ENCODE measurements at regions not wholly inside any gene's neighbourhood (a gene's known extent, or its start where the extent isn't known, plus 50 kb on each side); places are given as distances from the start of the nearest gene placed in this dataset.

GRCh38 chr9:28720746-28721145, 1147.5 kb upstream of the C9orf72 start:
- H3K4me3 ChIP-seq: no peak overlapping the region
- DNase-seq (ENCODE audit: extremely low read depth in 1 of 4, low spot score in 3 of 4): no peak
- no peaks in the 10 kb centered on the region for H3K79me2 ChIP-seq (ENCODE audit: control insufficient read depth, insufficient read depth, low read length)
- CTCF ChIA-PET (ENCODE audit: low intra/inter-chr PET ratio): no interaction called here
- H3K9me3 ChIP-seq (replicated peaks; ENCODE audit: control insufficient read depth, insufficient read depth, low read depth, low read length): no peaks in the 10 kb centered on the region
- in situ Hi-C loops (cut with MboI): no loop called here
- no peaks in the 10 kb centered on the region for H3K4me1 ChIP-seq (replicated peaks in 1 of 2; ENCODE audit: control insufficient read depth in 2 of 2, insufficient read depth in 2 of 2, low read length in 2 of 2)
- intact Hi-C loops (cut with micrococcal nuclease): no loop called here
- no peaks in the 10 kb centered on the region for H3K9me1 ChIP-seq (ENCODE audit: control insufficient read depth, insufficient read depth, low read length)
- no peak overlapping the region for H3K9ac ChIP-seq (ENCODE audit: insufficient read depth in 1 of 2, low read depth in 2 of 2, low read length in 2 of 2)
- H3K4me2 ChIP-seq (ENCODE audit: insufficient read depth, low read length): no peak overlapping the region
- FAIRE-seq: no peak
- H2AFZ ChIP-seq (ENCODE audit: low read depth, low read length): no peak overlapping the region
- no peaks in the 10 kb centered on the region for H3K36me3 ChIP-seq (ENCODE audit: control insufficient read depth, insufficient read depth, low read length)
- ATAC-seq: no peak
- H3K27me3 ChIP-seq (ENCODE audit: control insufficient read depth in 2 of 2, insufficient read depth in 2 of 2, low read length in 2 of 2): no peaks in the 10 kb centered on the region
- POLR2A ChIA-PET: no interaction called here
- no TSS peak for BruUV-seq (replicated peaks)
- H3K27ac ChIP-seq (ENCODE audit: extremely low read depth, low read depth, low read length): no peak overlapping the region
- no peaks in the 10 kb centered on the region for H4K20me1 ChIP-seq (replicated peaks; ENCODE audit: control insufficient read depth, insufficient read depth, low read length)
- WGBS (ENCODE audit: insufficient coverage, low coverage, missing lambda C conversion rate): no CpG with 5 or more reads among the region's 1 CpG
- TF ChIP-seq ZNF780A (CRISPR knock-in tag; IDR thresholded peaks at IDR 0.05) (no peak), ZNF518B (CRISPR knock-in tag; IDR thresholded peaks at IDR 0.05) (no peak), SIN3A (IDR thresholded peaks at IDR 0.05; ENCODE audit: borderline replicate concordance in 2 of 2, control insufficient read depth in 1 of 2, low read depth in 2 of 2, low read length in 2 of 2) (no peak), JUND (IDR thresholded peaks at IDR 0.05; ENCODE audit: borderline replicate concordance, low read depth, low read length) (no peak), JUND (tag; IDR thresholded peaks at IDR 0.05; ENCODE audit: borderline replicate concordance, low read depth, low read length) (no peak), ZNF586 (CRISPR knock-in tag; conservative IDR thresholded peaks at IDR 0.05) (no peak), TAF1 (IDR thresholded peaks at IDR 0.05; ENCODE audit: control insufficient read depth, extremely low read depth, insufficient read depth, low read length, severe bottlenecking) (no peak), MYBL2 (IDR thresholded peaks at IDR 0.05; ENCODE audit: low read depth) (no peak), MYBL2 (CRISPR knock-in tag; IDR thresholded peaks at IDR 0.05; ENCODE audit: borderline replicate concordance) (no peak), USF2 (CRISPR knock-in tag; IDR thresholded peaks at IDR 0.05) (no peak), ZNF395 (CRISPR knock-in tag; IDR thresholded peaks at IDR 0.05) (no peak), ZNF224 (CRISPR knock-in tag; IDR thresholded peaks at IDR 0.05) (no peak), ATF6 (CRISPR knock-in tag; IDR thresholded peaks at IDR 0.05) (no peak), RBM34 (IDR thresholded peaks at IDR 0.05; ENCODE audit: borderline replicate concordance, insufficient read depth, low read length) (no peak)

All from K562 (cell line).